HG02840 (cell line): ENCODE measurements at regions not wholly inside any gene's neighbourhood (a gene's known extent, or its start where the extent isn't known, plus 50 kb on each side); places are given as distances from the start of the nearest gene placed in this dataset.

Experiments
- ATAC-seq: cut with Tn5 transposase; IDR thresholded peaks from one replicate; pipeline ENCODE4 v1.9.1; 2021; ENCODE audit warnings: mild to moderate bottlenecking, moderate library complexity, moderate number of reproducible peaks; ENCODE audit not compliant: unreplicated experiment, low FRiP score

DNA sequence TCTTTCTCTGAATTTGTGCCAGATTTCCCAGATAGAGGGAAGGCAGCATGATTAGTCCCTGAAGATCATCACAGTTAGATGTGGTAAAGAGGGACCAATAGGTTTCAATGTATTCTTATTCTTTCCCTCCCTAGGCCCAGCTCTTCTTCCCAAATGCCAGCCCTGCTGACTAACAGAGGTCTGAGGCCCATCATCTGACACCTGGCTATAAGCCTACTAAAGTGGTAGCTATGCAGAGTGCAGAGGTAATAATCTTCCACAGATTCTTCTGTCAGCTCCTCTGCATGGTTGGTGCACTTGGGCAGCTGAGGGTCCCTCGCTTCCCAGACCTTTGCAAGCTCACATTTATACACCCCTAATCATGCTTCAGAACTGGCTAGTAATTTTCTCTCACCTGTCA is 63.7 kb upstream of the PZP start:
- ATAC-seq = no peak

DNA sequence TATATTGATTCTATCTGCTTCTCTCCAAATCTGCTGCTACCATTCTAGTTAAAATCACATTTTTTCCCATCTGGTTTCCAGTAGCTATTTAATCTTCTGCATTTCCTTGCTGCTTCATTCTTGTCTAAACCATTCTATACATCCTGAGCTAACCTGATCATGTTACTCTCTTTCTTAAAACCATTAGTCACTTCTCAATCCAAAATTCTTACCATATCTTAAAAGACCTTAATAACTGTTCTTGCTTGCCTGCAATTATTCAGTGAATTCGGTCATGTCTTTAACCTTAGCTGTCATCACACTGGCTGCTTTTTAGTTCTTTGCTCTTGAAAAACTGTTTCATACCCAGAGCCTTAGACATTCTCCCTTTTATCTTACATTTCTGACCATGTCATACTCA is 56.4 kb upstream of the PZP start:
- ATAC-seq = no peak

DNA sequence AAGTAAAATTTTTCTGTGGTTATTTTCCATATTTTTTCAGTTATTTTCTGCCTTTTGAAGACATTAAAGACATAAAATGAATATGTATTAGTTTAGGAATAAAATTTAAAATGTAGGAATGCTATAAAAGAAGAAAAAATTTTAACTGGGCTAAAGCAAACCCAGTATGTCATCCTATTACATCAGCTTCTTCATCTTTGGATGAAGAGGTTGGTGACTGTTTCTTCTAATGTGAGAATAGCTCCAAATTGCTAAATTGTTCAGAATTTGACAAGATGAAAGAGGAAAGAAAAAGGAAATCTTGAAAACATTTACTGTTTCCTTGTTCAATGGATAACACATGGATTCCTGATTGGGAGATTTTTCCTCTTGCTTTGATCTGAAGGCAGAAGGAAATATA is 52.7 kb upstream of the PZP start:
- ATAC-seq = no peak

DNA sequence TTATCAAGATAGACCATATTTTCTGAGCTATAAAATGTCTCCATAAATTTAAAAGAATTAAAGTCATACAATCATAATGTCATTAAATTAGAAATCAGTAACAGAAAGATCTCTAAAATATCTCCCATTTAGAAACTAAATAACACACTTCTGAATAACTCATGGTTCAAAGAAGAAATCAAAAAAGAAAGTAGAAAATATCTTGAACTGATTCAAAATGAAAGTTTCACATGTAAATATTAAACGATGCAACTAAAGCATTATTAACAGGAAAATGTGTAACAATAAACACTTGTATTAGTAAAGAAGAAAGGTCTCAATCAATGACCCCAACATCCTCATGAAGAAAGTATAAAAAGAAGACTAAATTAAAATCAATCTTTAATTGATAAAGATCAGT is 50.5 kb upstream of the PZP start:
- ATAC-seq = no peak
